Tibial artery (tissue), 4 donors: ENCODE measurements at regions not wholly inside any gene's neighbourhood (a gene's known extent, or its start where the extent isn't known, plus 50 kb on each side); places are given as distances from the start of the nearest gene placed in this dataset.

Source experiments
- DNase-seq, 2 donors: peaks; one replicate each; pipeline ENCODE4 v3.0.0-alpha.2; 2019
- H3K27ac ChIP-seq, 2 donors: fragments of 200-600 bp; sonication (generic) in 1 of 2; 1 replicate in 1 of 2; 2 replicates in 1 of 2; pipeline ENCODE4 v1.5.1; 2018 to 2019; ENCODE audit warnings: mild to moderate bottlenecking in 1 of 2
- H3K27me3 ChIP-seq, 2 donors: fragments of 200-600 bp; sonication (generic) in 1 of 2; one replicate each; pipeline versions ENCODE4 v1.5.1 to v1.6.0; 2016 to 2019
- H3K36me3 ChIP-seq, 3 donors: fragments of 200-600 bp; sonication (generic) in 2 of 3; one replicate each; pipeline ENCODE4 v1.5.1; 2016 to 2019; ENCODE audit warnings: mild to moderate bottlenecking in 2 of 3
- H3K4me1 ChIP-seq, 4 donors: fragments of 200-600 bp; sonication (generic) in 2 of 4; 1 replicate in 3 of 4; 2 replicates in 1 of 4; pipeline ENCODE4 v1.5.1; 2016 to 2019
- H3K4me3 ChIP-seq, 2 donors: fragments of 200-600 bp; sonication (generic) in 1 of 2; 1 replicate in 1 of 2; 2 replicates in 1 of 2; pipeline ENCODE4 v1.5.1; 2018 to 2019; ENCODE audit warnings: mild to moderate bottlenecking in 2 of 2
- H3K9me3 ChIP-seq, 3 donors: fragments of 200-600 bp; sonication (generic) in 1 of 3; one replicate each; pipeline ENCODE4 v1.5.1; 2016 to 2019
- intact Hi-C: fragments of 100-400 bp; cut with DNase I; formaldehyde crosslinking; loops from one replicate; pipeline ENCODE4 v1.15.0; 2023; ENCODE audit warnings: low total_unique reads
- TF ChIP-seq, protein P1 (sequence below), 2 experiments: fragments of 200-600 bp in 1 of 2; fragments of 450-650 bp in 1 of 2; IDR thresholded peaks; one replicate each; pipeline ENCODE4 v1.5.1; 2017 to 2019; ENCODE audit warnings: antibody characterized with exemption in 2 of 2, mild to moderate bottlenecking in 1 of 2, moderate library complexity in 1 of 2

DNA sequence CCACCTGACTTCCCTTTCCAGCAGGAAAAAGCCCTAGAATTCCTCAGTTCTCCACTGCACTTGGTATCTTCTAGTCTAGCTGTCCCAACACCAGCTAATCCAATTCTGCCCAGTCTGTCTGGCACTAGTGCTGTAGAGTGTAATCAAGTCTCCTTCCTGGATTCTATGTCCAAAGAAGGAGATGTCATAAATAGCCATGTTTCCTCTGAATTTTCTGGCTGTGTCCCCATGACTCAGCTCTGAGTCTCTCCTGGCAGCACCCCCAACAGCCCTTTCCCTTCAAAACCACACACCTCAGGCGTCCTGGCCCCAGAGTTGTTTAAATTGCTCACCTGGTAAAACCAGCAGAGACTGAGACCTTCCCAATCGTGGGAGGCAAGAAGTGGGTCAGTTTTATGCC, 197.2 kb downstream of the GRXCR1 start:
- H3K9me3 ChIP-seq, result no peaks in the 10 kb centered on the region
- DNase-seq, result peak in 1 of 2 donors; percentile 74
- H3K36me3 ChIP-seq, result no peaks in the 10 kb centered on the region
- intact Hi-C loops, result no loop called here
- no peaks in the 10 kb centered on the region for H3K27me3 ChIP-seq
- TF ChIP-seq, protein P1, sequence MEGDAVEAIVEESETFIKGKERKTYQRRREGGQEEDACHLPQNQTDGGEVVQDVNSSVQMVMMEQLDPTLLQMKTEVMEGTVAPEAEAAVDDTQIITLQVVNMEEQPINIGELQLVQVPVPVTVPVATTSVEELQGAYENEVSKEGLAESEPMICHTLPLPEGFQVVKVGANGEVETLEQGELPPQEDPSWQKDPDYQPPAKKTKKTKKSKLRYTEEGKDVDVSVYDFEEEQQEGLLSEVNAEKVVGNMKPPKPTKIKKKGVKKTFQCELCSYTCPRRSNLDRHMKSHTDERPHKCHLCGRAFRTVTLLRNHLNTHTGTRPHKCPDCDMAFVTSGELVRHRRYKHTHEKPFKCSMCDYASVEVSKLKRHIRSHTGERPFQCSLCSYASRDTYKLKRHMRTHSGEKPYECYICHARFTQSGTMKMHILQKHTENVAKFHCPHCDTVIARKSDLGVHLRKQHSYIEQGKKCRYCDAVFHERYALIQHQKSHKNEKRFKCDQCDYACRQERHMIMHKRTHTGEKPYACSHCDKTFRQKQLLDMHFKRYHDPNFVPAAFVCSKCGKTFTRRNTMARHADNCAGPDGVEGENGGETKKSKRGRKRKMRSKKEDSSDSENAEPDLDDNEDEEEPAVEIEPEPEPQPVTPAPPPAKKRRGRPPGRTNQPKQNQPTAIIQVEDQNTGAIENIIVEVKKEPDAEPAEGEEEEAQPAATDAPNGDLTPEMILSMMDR (IDR thresholded peaks at IDR 0.05), result no peak
- peaks cover 0 to 27% (median 11%) of the 10 kb centered on the region in 4 donors for H3K4me1 ChIP-seq
- peak overlapping the region; percentile 17 to 35 for H3K4me3 ChIP-seq
- peak overlapping the region; percentile 74 to 76 for H3K27ac ChIP-seq

DNA sequence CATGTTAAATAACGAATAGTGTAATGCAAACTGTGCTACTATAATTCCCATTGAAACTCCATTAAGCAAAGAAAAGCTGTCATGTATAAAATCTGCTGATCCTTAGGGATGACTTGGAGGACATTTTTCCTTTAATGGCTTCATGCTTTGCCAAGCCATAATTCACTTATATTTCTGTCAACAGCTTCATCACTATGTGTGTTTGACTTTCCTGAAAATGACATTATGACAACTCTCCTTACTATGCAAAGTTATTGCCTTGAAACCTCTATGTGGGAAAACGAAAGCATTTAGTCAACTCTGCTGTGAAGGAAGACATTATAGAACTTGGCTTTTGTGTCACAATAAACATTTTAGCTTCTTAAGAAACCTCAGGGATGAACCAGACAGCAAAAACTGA, 210.5 kb downstream of the GRXCR1 start:
- Histone ChIP-seq H3K27ac (peak overlapping the region in 1 of 2 donors; percentile 31), H3K36me3 (no peaks in the 10 kb centered on the region), H3K4me1 (peaks cover 0 to 18% (median 0%) of the 10 kb centered on the region in 4 donors), H3K4me3 (peak overlapping the region in 1 of 2 donors; percentile 10), H3K27me3 (no peaks in the 10 kb centered on the region), H3K9me3 (no peaks in the 10 kb centered on the region)
- TF ChIP-seq, protein P1 (IDR thresholded peaks at IDR 0.05), result no peak
- intact Hi-C loops, result no loop called here
- no peak for DNase-seq

DNA sequence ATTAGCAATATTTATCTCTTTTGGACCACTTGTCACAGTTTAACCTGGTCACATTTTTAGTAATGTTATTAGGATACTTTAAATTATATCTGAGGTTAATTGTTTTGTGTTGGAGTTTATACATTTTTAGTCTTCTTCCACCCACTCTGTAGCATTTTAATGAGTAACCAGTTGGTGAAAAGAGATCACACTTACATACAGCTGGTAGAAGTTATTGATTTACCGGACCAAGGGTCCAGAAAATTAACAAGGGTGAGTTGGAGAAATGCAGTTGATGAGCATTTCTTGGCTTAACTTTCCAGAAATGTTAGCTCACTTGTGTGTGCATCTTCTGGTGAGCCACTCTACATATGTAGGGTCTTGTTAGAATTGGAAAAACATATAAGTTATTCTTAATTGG, 219.6 kb downstream of the GRXCR1 start:
- Histone ChIP-seq H3K4me1 (no peaks in the 10 kb centered on the region), H3K27me3 (no peaks in the 10 kb centered on the region), H3K36me3 (no peaks in the 10 kb centered on the region), H3K27ac (no peak overlapping the region), H3K9me3 (no peaks in the 10 kb centered on the region), H3K4me3 (no peak overlapping the region)
- TF ChIP-seq, protein P1 (IDR thresholded peaks at IDR 0.05), result no peak
- no peak for DNase-seq
- intact Hi-C loops, result no loop called here

DNA sequence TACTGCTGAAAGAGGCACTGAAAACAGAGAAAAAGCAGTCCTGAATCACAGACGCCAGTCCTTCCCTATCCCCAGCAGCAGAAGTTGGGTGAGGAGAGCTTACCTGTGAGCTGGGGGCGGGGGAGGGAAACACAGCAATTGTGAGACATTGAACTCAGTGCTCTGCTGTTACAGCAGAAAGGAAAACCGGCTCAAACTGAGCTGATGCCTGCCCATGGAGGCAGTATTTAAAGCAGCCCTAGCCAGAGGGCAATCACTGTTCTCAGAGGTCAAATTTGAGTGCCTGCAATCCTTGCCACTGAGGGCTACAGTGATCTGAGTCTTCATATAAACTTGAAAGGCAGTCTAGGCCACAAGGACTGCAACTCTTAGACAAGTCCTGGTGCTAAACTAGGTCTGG, 220.7 kb downstream of the GRXCR1 start:
- H3K9me3 ChIP-seq, result no peaks in the 10 kb centered on the region
- H3K4me1 ChIP-seq, result no peaks in the 10 kb centered on the region
- intact Hi-C loops, result no loop called here
- TF ChIP-seq, protein P1 (IDR thresholded peaks at IDR 0.05), result no peak
- H3K36me3 ChIP-seq, result no peaks in the 10 kb centered on the region
- H3K27ac ChIP-seq, result no peak overlapping the region
- H3K4me3 ChIP-seq, result no peak overlapping the region
- DNase-seq, result no peak
- no peaks in the 10 kb centered on the region for H3K27me3 ChIP-seq

DNA sequence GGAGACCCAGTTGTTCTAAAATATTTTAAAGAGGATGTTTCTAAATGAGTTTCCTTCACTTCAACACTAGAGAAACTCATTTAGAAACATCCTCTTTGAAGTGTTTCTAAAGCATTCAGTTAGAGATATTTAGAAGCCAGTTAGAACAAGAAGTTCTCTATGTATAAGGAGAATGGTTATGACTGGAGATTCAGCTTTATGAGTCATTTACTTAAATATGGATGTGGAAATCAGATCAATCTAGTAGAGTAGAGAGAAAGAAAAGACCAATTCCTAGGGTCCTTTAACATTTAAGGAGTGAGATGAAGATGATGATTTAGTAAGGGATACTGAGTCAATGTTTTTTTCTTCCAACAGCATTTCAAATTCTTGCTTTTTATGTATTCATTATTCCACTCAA, 234.1 kb downstream of the GRXCR1 start:
- H3K27ac ChIP-seq, result no peak overlapping the region
- intact Hi-C loops, result no loop called here
- TF ChIP-seq, protein P1 (IDR thresholded peaks at IDR 0.05), result no peak
- H3K9me3 ChIP-seq, result no peaks in the 10 kb centered on the region
- no peaks in the 10 kb centered on the region for H3K36me3 ChIP-seq
- no peak overlapping the region for H3K4me3 ChIP-seq
- no peaks in the 10 kb centered on the region for H3K27me3 ChIP-seq
- DNase-seq, result no peak
- no peaks in the 10 kb centered on the region for H3K4me1 ChIP-seq
